Nephron (organoid): ENCODE measurements at regions not wholly inside any gene's neighbourhood (a gene's known extent, or its start where the extent isn't known, plus 50 kb on each side); places are given as distances from the start of the nearest gene placed in this dataset.
"Not testable (repeated sequence)": the region's sequence is repeated elsewhere in the genome, so short reads cannot be mapped to it uniquely, and the experiment has no call there.

ENCODE experiments used
- H3K27ac Mint-ChIP-seq, 3 experiments: 2 replicates each; pipeline ENCODE4 v1.8.0; 2020; ENCODE audit warnings: mixed read lengths in 3 of 3, mild to moderate bottlenecking in 2 of 3, moderate library complexity in 1 of 3
- H3K27me3 Mint-ChIP-seq: 2 replicates; pipeline ENCODE4 v1.8.0; 2021; ENCODE audit warnings: low read depth, mild to moderate bottlenecking, moderate library complexity, mixed read lengths
- H3K36me3 Mint-ChIP-seq: 2 replicates; pipeline ENCODE4 v1.8.0; 2020; ENCODE audit warnings: low read depth, mixed read lengths
- H3K4me1 Mint-ChIP-seq: 2 replicates; pipeline ENCODE4 v1.8.0; 2020; ENCODE audit warnings: mixed read lengths
- H3K4me3 Mint-ChIP-seq, 3 experiments: 2 replicates each; pipeline ENCODE4 v1.8.0; 2020; ENCODE audit warnings: mild to moderate bottlenecking in 3 of 3, mixed read lengths in 3 of 3, moderate library complexity in 2 of 3
- H3K9me3 Mint-ChIP-seq: 2 replicates; pipeline ENCODE4 v1.8.0; 2020; ENCODE audit warnings: mixed read lengths
- TF ChIP-seq, protein P1 (sequence below), 3 experiments: fragments of 200-600 bp; sonication (generic); IDR thresholded peaks; one replicate each; pipeline ENCODE4 v1.5.0; 2021; ENCODE audit warnings: antibody characterized with exemption in 3 of 3; ENCODE audit not compliant: unreplicated experiment in 3 of 3

DNA sequence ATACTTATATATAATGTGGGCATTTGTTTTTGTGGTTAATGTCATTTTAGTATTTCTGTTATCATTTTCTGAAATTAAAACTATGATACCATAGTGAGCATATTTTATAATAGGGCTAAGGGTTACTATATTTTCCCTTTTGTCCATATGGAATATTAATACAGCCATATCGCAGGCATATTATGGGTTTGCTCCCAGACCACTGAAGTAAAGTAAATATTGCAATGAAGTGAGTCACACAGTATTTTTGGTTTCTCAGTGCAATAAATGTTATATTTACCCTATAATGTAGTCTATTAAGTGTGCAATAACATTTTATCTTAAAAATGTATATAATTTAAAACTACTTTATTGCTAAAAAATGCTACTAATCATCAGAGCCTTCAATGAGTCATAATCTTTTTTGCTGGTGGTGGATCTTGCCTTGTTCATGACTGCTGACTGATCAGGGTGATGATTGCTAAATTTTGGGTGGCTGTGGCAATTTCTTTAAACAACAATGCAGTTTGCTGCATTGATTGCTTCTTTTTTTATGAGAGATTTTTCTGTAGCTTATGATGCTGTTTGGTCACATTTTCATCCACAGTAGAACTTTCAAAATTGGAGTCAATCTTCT, 1044.5 kb upstream of the NOVA1 start:
- H3K9me3 Mint-ChIP-seq, result peaks cover 7% of the 10 kb centered on the region
- H3K4me3 Mint-ChIP-seq, result no peak overlapping the region
- H3K4me1 Mint-ChIP-seq, result no peaks in the 10 kb centered on the region
- no peaks in the 10 kb centered on the region for H3K27me3 Mint-ChIP-seq
- H3K36me3 Mint-ChIP-seq, result no peaks in the 10 kb centered on the region
- TF ChIP-seq, protein P1, sequence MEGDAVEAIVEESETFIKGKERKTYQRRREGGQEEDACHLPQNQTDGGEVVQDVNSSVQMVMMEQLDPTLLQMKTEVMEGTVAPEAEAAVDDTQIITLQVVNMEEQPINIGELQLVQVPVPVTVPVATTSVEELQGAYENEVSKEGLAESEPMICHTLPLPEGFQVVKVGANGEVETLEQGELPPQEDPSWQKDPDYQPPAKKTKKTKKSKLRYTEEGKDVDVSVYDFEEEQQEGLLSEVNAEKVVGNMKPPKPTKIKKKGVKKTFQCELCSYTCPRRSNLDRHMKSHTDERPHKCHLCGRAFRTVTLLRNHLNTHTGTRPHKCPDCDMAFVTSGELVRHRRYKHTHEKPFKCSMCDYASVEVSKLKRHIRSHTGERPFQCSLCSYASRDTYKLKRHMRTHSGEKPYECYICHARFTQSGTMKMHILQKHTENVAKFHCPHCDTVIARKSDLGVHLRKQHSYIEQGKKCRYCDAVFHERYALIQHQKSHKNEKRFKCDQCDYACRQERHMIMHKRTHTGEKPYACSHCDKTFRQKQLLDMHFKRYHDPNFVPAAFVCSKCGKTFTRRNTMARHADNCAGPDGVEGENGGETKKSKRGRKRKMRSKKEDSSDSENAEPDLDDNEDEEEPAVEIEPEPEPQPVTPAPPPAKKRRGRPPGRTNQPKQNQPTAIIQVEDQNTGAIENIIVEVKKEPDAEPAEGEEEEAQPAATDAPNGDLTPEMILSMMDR (IDR thresholded peaks at IDR 0.05; ENCODE audit: unreplicated experiment in 3 of 3), result no peak
- H3K27ac Mint-ChIP-seq, result no peak overlapping the region

DNA sequence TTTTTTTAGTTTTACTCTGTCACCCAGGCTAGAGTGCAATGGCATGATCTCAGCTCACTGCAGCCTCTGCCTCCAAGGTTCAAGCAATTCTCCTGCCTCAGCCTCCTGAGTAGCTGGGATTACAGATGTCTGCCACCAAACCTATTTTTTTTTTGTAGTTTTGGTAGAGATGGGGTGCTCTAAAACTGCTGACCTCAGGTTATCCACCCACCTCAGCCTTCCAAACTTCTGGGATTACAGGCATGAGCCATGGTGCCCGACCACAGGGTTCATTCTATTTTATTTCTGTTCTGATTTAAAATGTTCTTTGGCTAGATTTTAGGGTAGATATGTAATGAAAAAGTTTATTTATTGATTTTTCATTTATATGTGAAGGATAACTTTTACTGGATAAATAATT, 1062.8 kb upstream of the NOVA1 start:
- Mint-ChIP-seq H3K27me3 (no peaks in the 10 kb centered on the region), H3K36me3 (no peaks in the 10 kb centered on the region), H3K27ac (no peak overlapping the region), H3K4me3 (no peak overlapping the region), H3K4me1 (no peaks in the 10 kb centered on the region), H3K9me3 (peaks cover 25% of the 10 kb centered on the region)
- TF ChIP-seq, protein P1 (IDR thresholded peaks at IDR 0.05; ENCODE audit: unreplicated experiment in 3 of 3), result no peak

DNA sequence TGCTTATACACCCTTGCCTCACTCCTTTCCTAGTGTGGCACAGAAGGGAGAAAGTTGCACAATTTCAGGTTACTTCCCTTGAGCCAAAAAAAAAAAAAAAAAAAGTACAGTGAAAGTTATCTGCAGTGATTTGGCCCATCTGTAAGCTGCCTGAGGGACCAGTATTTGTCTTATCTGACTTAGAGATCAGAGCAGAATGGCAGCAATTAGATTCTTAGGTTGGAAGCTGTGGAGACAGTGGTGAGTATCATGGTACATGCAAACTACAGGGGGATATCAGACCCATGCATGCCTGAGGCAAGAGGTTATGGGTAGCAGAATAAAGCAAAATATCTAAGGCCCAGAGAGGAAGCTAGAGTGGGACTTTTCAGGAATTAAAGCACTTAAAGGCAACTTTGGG, 1070.7 kb upstream of the NOVA1 start:
- Mint-ChIP-seq H3K4me1 (no peaks in the 10 kb centered on the region), H3K27me3 (no peaks in the 10 kb centered on the region), H3K27ac (no peak overlapping the region), H3K9me3 (peaks cover 8% of the 10 kb centered on the region), H3K36me3 (no peaks in the 10 kb centered on the region), H3K4me3 (no peak overlapping the region)
- TF ChIP-seq, protein P1 (IDR thresholded peaks at IDR 0.05; ENCODE audit: unreplicated experiment in 3 of 3), result no peak

DNA sequence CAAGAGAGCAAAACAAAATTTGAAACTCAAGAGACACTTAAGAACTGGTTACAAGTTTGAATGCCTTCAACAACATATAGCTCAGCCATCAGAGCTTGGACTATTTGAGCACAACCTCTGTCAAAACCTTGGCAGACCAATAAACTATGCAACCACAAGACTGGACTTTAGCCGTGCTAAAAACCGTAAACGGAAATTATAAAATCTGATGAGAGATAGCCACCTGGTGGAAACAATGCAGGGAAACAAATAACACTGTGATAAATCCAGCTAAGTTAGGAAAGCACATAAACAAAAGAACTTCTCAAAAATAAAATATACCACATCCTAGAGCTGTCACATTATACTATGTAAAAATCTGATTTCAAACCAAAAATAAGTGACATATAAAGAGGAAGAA, 1074.2 kb upstream of the NOVA1 start:
- Mint-ChIP-seq H3K4me3 (no peak overlapping the region), H3K9me3 (peaks cover 7% of the 10 kb centered on the region), H3K27ac (no peak overlapping the region), H3K4me1 (no peaks in the 10 kb centered on the region), H3K27me3 (no peaks in the 10 kb centered on the region), H3K36me3 (no peaks in the 10 kb centered on the region)
- TF ChIP-seq, protein P1 (IDR thresholded peaks at IDR 0.05; ENCODE audit: unreplicated experiment in 3 of 3), result no peak

DNA sequence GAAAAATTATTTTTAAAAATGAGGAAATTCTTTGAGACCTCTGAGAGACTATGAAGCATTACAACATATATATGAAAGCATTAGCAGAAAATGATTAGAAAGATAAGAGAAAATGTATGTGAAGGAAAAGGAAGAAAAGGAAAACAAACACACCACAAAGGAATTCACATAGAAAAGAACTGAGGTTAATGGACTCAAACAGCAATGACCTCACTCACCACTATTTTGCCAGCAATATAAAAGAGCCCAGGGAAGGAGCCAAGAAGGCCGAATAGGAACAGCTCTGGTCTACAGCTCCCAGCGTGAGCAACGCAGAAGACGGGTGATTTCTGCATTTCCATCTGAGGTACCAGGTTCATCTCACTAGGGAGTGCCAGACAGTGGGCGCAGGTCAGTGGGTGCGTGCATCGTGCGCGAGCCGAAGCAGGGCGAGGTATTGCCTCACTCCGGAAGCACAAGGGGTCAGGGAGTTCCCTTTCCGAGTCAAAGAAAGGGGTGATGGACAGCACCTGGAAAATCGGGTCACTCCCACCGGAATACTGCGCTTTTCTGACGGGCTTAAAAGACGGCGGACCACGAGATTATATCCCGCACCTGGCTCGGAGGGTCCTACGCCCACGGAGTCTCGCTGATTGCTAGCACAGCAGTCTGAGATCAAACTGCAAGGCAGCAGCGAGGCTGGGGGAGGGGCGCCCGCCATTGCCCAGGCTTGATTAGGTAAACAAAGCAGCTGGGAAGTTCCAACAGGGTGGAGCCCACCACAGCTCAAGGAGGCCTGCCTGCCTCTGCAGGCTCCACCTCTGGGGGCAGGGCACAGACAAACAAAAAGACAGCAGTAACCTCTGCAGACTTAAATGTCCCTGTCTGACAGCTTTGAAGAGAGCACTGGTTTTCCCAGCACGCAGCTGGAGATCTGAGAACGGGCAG, 1075.2 kb upstream of the NOVA1 start:
- H3K36me3 Mint-ChIP-seq, H3K9me3 Mint-ChIP-seq, H3K27ac Mint-ChIP-seq, H3K27me3 Mint-ChIP-seq, H3K4me1 Mint-ChIP-seq: not testable (repeated sequence)
- H3K4me3 Mint-ChIP-seq, result peak overlapping the region in 1 of 3 experiments; percentile 25

DNA sequence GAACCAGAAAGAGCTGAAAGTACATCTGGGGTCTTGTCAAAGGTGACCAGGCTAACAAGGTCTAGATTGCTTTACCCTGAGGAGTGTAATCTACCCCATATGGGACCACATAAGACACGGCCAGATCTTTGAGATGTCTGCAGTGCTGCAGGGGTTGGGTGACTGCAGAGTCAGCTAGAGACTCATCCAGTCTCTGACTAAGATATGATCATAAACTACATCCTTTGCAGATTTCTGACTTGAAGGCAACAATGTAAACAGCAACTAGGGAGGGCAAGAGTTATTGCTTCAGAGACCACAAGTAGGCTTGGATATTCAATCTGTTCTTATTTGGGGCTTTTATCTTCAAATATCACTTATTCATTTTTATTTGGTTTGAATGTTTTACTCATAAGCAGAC, 1080.5 kb upstream of the FOXG1 start:
- Mint-ChIP-seq H3K27ac (no peak overlapping the region), H3K27me3 (peaks cover 3% of the 10 kb centered on the region), H3K4me3 (no peak overlapping the region), H3K9me3 (no peaks in the 10 kb centered on the region), H3K4me1 (no peaks in the 10 kb centered on the region), H3K36me3 (no peaks in the 10 kb centered on the region)
- TF ChIP-seq, protein P1 (IDR thresholded peaks at IDR 0.05; ENCODE audit: unreplicated experiment in 3 of 3), result no peak
